K562 (cell line): ENCODE measurements at regions not wholly inside any gene's neighbourhood (a gene's known extent, or its start where the extent isn't known, plus 50 kb on each side); places are given as distances from the start of the nearest gene placed in this dataset.

Experiments used
- ATAC-seq: fragments of 200-7000 bp; cut with Tn5 transposase; 3 replicates; pipeline ENCODE4 v1.9.1; 2020; ENCODE audit warnings: moderate library complexity
- BruUV-seq: library from RNA; stranded (reverse); fragments of 400-500 nt; replicated peaks from 2 replicates; lab custom pipeline; 2021; lab: Mats Ljungman, UMichigan
- CTCF ChIA-PET: fragments of 300-600 bp; formaldehyde crosslinking; extraction: SDS; loops from one replicate; lab custom pipeline; 2021; ENCODE audit warnings: low intra/inter-chr PET ratio; lab: Yijun Ruan, JAX
- POLR2A ChIA-PET: fragments of 300-600, 350-650 bp; sonication (Branson Sonifier 250); formaldehyde crosslinking; extraction: SDS; loops from one replicate; lab custom pipeline; 2021; ENCODE audit warnings: antibody characterized with exemption, inconsistent platforms; lab: Yijun Ruan, JAX
- DNase-seq, 4 experiments: peaks; one replicate each; pipeline versions ENCODE4 v3.0.0 to v3.0.0-alpha.2; 2011 to 2018; ENCODE audit warnings: low spot score in 3 of 4, mixed read lengths in 3 of 4; ENCODE audit errors: extremely low read depth in 1 of 4
- FAIRE-seq: peaks from 2 replicates; lab custom pipeline; 2011; peaks lifted over from hg19 to GRCh38; lab: Jason Lieb, UNC
- H2AFZ ChIP-seq: 2 replicates; pipeline ENCODE4 v1.6.0; 2011; ENCODE audit warnings: low read depth, low read length, control low read depth, inconsistent platforms
- H3K27ac ChIP-seq: fragments of 200-600 bp; 3 replicates; pipeline ENCODE4 v1.8.0; 2011; ENCODE audit warnings: low read depth, mild to moderate bottlenecking, control low read depth, inconsistent platforms, low read length, moderate library complexity, mixed read lengths; ENCODE audit errors: extremely low read depth
- H3K27me3 ChIP-seq, 2 experiments: fragments of 300-600 bp in 1 of 2; 2 replicates in 1 of 2; 3 replicates in 1 of 2; pipeline versions ENCODE4 v1.6.0 to v1.8.0; 2011; ENCODE audit warnings: inconsistent platforms in 2 of 2, low read length in 2 of 2, mild to moderate bottlenecking in 1 of 2, mixed read lengths in 1 of 2, moderate library complexity in 1 of 2; ENCODE audit not compliant: control insufficient read depth in 2 of 2, insufficient read depth in 2 of 2
- H3K36me3 ChIP-seq: fragments of 300-600 bp; 3 replicates; pipeline ENCODE4 v1.8.0; 2011; ENCODE audit warnings: mild to moderate bottlenecking, low read length, inconsistent platforms; ENCODE audit not compliant: control insufficient read depth, insufficient read depth
- H3K4me1 ChIP-seq, 2 experiments: fragments of 200-600 bp in 1 of 2; replicated peaks in 1 of 2; 2 replicates in 1 of 2; 3 replicates in 1 of 2; pipeline versions ENCODE4 v1.5.1 to v1.8.0; 2011; ENCODE audit warnings: inconsistent platforms in 2 of 2, low read length in 2 of 2, mild to moderate bottlenecking in 1 of 2, mixed read lengths in 1 of 2, moderate library complexity in 1 of 2; ENCODE audit not compliant: control insufficient read depth in 2 of 2, insufficient read depth in 2 of 2
- H3K4me2 ChIP-seq: 2 replicates; pipeline ENCODE4 v1.6.1; 2011; ENCODE audit warnings: low read length, control low read depth, inconsistent platforms, mixed read lengths; ENCODE audit not compliant: insufficient read depth
- H3K4me3 ChIP-seq: fragments of 200-600 bp; sonication (generic), shearing (Covaris generic); 2 replicates; pipeline ENCODE4 v1.5.1; 2016; ENCODE audit warnings: control low read depth, inconsistent platforms
- H3K79me2 ChIP-seq: fragments of 200-600 bp; 3 replicates; pipeline ENCODE4 v1.8.0; 2011; ENCODE audit warnings: low read length, inconsistent platforms; ENCODE audit not compliant: control insufficient read depth, insufficient read depth
- H3K9ac ChIP-seq, 2 experiments: 2 replicates each; pipeline versions ENCODE4 v1.6.0 to v1.6.1; 2011; ENCODE audit warnings: low read depth in 2 of 2, low read length in 2 of 2, control low read depth in 1 of 2, inconsistent platforms in 1 of 2, mild to moderate bottlenecking in 1 of 2, mixed read lengths in 1 of 2; ENCODE audit not compliant: insufficient read depth in 1 of 2
- H3K9me1 ChIP-seq: one replicate; pipeline ENCODE4 v1.6.0; 2011; ENCODE audit warnings: inconsistent platforms, mild to moderate bottlenecking, low read length, moderate library complexity; ENCODE audit not compliant: control insufficient read depth, insufficient read depth
- H3K9me3 ChIP-seq: replicated peaks from 2 replicates; pipeline ENCODE4 v1.5.1; 2011; ENCODE audit warnings: low read depth, low read length, inconsistent platforms; ENCODE audit not compliant: control insufficient read depth, insufficient read depth
- H4K20me1 ChIP-seq: replicated peaks from 2 replicates; pipeline ENCODE4 v1.6.1; 2011; ENCODE audit warnings: low read length, inconsistent platforms, mixed read lengths; ENCODE audit not compliant: control insufficient read depth, insufficient read depth
- MAFF ChIP-seq: IDR thresholded peaks from 2 replicates; pipeline ENCODE4 v1.6.1; 2012; ENCODE audit warnings: low read length, improper control_type of control experiment
- NFXL1 ChIP-seq: fragments of 450-650 bp; formaldehyde crosslinking; IDR thresholded peaks from 2 replicates; pipeline ENCODE4 v1.4.0; 2021; ENCODE audit warnings: mild to moderate bottlenecking
- PTRF ChIP-seq: fragments of 450-650 bp; IDR thresholded peaks from 2 replicates; pipeline ENCODE4 v1.6.1; 2016; ENCODE audit warnings: mild to moderate bottlenecking, missing genetic modification characterization, missing compliant biosample characterization
- TOE1 ChIP-seq, 2 experiments: fragments of 450-650 bp in 1 of 2; sonication (generic) in 1 of 2; formaldehyde crosslinking in 1 of 2; IDR thresholded peaks; 2 replicates each; pipeline versions ENCODE4 v1.7.1 to v1.8.0; 2016 to 2022; ENCODE audit warnings: borderline replicate concordance in 2 of 2, mild to moderate bottlenecking in 2 of 2, antibody characterized with exemption in 1 of 2, inconsistent platforms in 1 of 2, low read depth in 1 of 2, missing genetic modification reagents in 1 of 2, moderate library complexity in 1 of 2
- ZNF717 ChIP-seq: fragments of 250-450 bp; sonication (Bioruptor Pico); IDR thresholded peaks from 2 replicates; pipeline ENCODE4 v1.5.0; 2021
- whole genome bisulfite sequencing: fragments of 100-300 bp; shearing (Covaris generic); methylation state at CpG from one replicate; pipeline ENCODE4 v1.1.6; 2016; ENCODE audit warnings: low coverage, mixed read lengths; ENCODE audit not compliant: insufficient coverage; ENCODE audit errors: missing lambda C conversion rate; 5-methylcytosine and 5-hydroxymethylcytosine counted together
- in situ Hi-C: fragments of 300-500 bp; cut with MboI; formaldehyde crosslinking; loops from 4 replicates; pipeline ENCODE4 v1.15.0; 2018; ENCODE audit warnings: inconsistent platforms, mixed read lengths
- intact Hi-C: fragments of 100-400 bp; cut with micrococcal nuclease; formaldehyde crosslinking; loops from 2 replicates; pipeline ENCODE4 v1.14.2; 2022
- TF ChIP-seq, protein P1 (sequence below): sonication (generic); formaldehyde crosslinking; IDR thresholded peaks from 2 replicates; pipeline ENCODE4 v1.8.0; 2022; ENCODE audit warnings: mild to moderate bottlenecking, missing genetic modification reagents
- TF ChIP-seq, protein P2 (sequence below): conservative IDR thresholded peaks from 2 replicates; pipeline ENCODE4 v1.6.1; 2011; ENCODE audit warnings: low read depth, mild to moderate bottlenecking, low read length; ENCODE audit not compliant: control insufficient read depth
- TF ChIP-seq, protein P3 (sequence below): IDR thresholded peaks from 3 replicates; pipeline ENCODE4 v1.6.1; 2011; ENCODE audit warnings: borderline replicate concordance, mild to moderate bottlenecking; ENCODE audit not compliant: insufficient read length, insufficient read depth

DNA sequence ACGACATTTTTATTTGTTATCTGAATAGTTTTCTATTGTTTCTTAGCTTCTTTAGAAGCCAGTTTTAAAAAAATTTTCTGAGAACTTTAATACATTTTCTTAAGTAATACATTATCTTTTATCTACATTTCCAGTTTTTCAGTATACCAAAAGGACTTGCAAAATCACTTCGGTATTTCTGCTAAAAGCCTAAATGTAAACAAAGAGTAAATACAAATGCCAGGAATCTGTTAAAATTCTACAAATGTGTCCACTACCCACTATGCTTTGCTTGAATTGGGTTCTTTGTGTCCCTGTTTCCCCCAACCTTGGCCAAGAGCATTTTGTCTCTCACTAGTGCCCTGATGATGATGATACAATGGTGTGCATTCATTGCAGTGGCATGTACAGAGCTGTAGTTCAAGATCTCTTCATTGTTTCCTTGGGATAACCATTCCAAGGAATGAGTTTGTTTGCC lies 611.2 kb downstream of the NR2F1-AS1 start:
- FAIRE-seq (no peak), ATAC-seq (no peak)
- H3K27ac ChIP-seq = no peak overlapping the region

More for the DNA sequence above, 611.2 kb downstream of the NR2F1-AS1 start:
- no peak for TF ChIP-seq TOE1 (IDR thresholded peaks at IDR 0.05; ENCODE audit: borderline replicate concordance)
- no peak for TF ChIP-seq TOE1 (CRISPR knock-in tag; IDR thresholded peaks at IDR 0.05; ENCODE audit: borderline replicate concordance, low read depth)
- TF ChIP-seq PTRF = no peak
- no peak for TF ChIP-seq ZNF717 (CRISPR knock-in tag)
- TF ChIP-seq, protein P1, sequence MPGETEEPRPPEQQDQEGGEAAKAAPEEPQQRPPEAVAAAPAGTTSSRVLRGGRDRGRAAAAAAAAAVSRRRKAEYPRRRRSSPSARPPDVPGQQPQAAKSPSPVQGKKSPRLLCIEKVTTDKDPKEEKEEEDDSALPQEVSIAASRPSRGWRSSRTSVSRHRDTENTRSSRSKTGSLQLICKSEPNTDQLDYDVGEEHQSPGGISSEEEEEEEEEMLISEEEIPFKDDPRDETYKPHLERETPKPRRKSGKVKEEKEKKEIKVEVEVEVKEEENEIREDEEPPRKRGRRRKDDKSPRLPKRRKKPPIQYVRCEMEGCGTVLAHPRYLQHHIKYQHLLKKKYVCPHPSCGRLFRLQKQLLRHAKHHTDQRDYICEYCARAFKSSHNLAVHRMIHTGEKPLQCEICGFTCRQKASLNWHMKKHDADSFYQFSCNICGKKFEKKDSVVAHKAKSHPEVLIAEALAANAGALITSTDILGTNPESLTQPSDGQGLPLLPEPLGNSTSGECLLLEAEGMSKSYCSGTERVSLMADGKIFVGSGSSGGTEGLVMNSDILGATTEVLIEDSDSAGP (CRISPR knock-in tag) = no peak
- TF ChIP-seq, protein P2, sequence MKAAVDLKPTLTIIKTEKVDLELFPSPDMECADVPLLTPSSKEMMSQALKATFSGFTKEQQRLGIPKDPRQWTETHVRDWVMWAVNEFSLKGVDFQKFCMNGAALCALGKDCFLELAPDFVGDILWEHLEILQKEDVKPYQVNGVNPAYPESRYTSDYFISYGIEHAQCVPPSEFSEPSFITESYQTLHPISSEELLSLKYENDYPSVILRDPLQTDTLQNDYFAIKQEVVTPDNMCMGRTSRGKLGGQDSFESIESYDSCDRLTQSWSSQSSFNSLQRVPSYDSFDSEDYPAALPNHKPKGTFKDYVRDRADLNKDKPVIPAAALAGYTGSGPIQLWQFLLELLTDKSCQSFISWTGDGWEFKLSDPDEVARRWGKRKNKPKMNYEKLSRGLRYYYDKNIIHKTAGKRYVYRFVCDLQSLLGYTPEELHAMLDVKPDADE = no peak
- TF ChIP-seq NFXL1 (CRISPR knock-in tag) = no peak
- TF ChIP-seq, protein P3, sequence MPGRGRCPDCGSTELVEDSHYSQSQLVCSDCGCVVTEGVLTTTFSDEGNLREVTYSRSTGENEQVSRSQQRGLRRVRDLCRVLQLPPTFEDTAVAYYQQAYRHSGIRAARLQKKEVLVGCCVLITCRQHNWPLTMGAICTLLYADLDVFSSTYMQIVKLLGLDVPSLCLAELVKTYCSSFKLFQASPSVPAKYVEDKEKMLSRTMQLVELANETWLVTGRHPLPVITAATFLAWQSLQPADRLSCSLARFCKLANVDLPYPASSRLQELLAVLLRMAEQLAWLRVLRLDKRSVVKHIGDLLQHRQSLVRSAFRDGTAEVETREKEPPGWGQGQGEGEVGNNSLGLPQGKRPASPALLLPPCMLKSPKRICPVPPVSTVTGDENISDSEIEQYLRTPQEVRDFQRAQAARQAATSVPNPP = no peak
- TF ChIP-seq MAFF = no peak
- Histone ChIP-seq H3K9me1 (no peaks in the 10 kb centered on the region), H3K4me2 (no peak overlapping the region), H4K20me1 (no peaks in the 10 kb centered on the region), H2AFZ (no peak overlapping the region), H3K27me3 (no peaks in the 10 kb centered on the region), H3K36me3 (no peaks in the 10 kb centered on the region), H3K9me3 (no peaks in the 10 kb centered on the region), H3K79me2 (no peaks in the 10 kb centered on the region), H3K4me3 (no peak overlapping the region), H3K4me1 (no peaks in the 10 kb centered on the region), H3K9ac (no peak overlapping the region)
- CTCF ChIA-PET = no interaction called here
- DNase-seq = no peak
- in situ Hi-C loops = no loop called here
- intact Hi-C loops = no loop called here
- no TSS peak for BruUV-seq
- POLR2A ChIA-PET = no interaction called here
- 0% methylated on average over 2 of the region's 2 CpGs for WGBS
